ENCODE measurements at regions not wholly inside any gene's neighbourhood (a gene's known extent, or its start where the extent isn't known, plus 50 kb on each side); places are given as distances from the start of the nearest gene placed in this dataset.

- TF ChIP-seq, protein P1, sequence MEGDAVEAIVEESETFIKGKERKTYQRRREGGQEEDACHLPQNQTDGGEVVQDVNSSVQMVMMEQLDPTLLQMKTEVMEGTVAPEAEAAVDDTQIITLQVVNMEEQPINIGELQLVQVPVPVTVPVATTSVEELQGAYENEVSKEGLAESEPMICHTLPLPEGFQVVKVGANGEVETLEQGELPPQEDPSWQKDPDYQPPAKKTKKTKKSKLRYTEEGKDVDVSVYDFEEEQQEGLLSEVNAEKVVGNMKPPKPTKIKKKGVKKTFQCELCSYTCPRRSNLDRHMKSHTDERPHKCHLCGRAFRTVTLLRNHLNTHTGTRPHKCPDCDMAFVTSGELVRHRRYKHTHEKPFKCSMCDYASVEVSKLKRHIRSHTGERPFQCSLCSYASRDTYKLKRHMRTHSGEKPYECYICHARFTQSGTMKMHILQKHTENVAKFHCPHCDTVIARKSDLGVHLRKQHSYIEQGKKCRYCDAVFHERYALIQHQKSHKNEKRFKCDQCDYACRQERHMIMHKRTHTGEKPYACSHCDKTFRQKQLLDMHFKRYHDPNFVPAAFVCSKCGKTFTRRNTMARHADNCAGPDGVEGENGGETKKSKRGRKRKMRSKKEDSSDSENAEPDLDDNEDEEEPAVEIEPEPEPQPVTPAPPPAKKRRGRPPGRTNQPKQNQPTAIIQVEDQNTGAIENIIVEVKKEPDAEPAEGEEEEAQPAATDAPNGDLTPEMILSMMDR (IDR thresholded peaks at IDR 0.05 in 4 of 5, conservative IDR thresholded peaks at IDR 0.05 in 1 of 5): no peak
- TF ChIP-seq POLR2A (IDR thresholded peaks at IDR 0.05): no peak
These were observed 129.7 kb upstream of the CDIN1 start for GRCh38 chr15:36449662-36450145.
